ENCODE measurements at regions not wholly inside any gene's neighbourhood (a gene's known extent, or its start where the extent isn't known, plus 50 kb on each side); places are given as distances from the start of the nearest gene placed in this dataset.

GRCh38 chr6:134817448-134817847 lies 132.5 kb downstream of the ALDH8A1 start:
- no peak for TF ChIP-seq POLR2A (IDR thresholded peaks at IDR 0.05)
- TF ChIP-seq, protein P1, sequence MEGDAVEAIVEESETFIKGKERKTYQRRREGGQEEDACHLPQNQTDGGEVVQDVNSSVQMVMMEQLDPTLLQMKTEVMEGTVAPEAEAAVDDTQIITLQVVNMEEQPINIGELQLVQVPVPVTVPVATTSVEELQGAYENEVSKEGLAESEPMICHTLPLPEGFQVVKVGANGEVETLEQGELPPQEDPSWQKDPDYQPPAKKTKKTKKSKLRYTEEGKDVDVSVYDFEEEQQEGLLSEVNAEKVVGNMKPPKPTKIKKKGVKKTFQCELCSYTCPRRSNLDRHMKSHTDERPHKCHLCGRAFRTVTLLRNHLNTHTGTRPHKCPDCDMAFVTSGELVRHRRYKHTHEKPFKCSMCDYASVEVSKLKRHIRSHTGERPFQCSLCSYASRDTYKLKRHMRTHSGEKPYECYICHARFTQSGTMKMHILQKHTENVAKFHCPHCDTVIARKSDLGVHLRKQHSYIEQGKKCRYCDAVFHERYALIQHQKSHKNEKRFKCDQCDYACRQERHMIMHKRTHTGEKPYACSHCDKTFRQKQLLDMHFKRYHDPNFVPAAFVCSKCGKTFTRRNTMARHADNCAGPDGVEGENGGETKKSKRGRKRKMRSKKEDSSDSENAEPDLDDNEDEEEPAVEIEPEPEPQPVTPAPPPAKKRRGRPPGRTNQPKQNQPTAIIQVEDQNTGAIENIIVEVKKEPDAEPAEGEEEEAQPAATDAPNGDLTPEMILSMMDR (IDR thresholded peaks at IDR 0.05): no peak
